Stimulated activated CD4-positive, alpha-beta T cell treated with anti-CD3 and anti-CD28 coated beads, Interleukin-15, amount 100 ng/mL, for 24 hours (primary cell): ENCODE measurements at regions not wholly inside any gene's neighbourhood (a gene's known extent, or its start where the extent isn't known, plus 50 kb on each side); places are given as distances from the start of the nearest gene placed in this dataset.
"Not testable (repeated sequence)": the region's sequence is repeated elsewhere in the genome, so short reads cannot be mapped to it uniquely, and the experiment has no call there.

ENCODE experiments used
- DNase-seq: peaks from one replicate; pipeline ENCODE4 v3.0.0-alpha.2; 2020

- no peak for DNase-seq
Measured at GRCh38 chr18:75981102-75981501, 513.9 kb downstream of the ZNF516 start.

DNA sequence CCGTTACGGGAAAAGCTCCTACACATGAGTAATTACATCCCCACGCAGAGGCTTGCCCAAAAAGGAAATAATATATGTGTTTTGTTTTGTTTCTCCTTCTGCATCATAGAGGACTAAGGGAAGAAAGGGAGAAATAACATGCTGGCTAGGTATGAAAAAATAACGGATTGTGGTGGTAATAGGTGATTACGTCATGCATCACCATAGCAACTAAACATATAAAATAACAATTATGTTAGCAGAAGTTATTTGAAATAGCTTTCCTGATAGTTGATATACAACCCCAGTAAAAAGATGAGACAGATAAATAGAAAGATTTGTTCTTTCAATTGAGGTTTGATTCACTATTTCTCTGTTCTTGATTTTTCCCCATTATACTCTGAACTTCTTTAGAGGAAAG, 518.0 kb downstream of the ZNF516 start:
- DNase-seq, result no peak

DNA sequence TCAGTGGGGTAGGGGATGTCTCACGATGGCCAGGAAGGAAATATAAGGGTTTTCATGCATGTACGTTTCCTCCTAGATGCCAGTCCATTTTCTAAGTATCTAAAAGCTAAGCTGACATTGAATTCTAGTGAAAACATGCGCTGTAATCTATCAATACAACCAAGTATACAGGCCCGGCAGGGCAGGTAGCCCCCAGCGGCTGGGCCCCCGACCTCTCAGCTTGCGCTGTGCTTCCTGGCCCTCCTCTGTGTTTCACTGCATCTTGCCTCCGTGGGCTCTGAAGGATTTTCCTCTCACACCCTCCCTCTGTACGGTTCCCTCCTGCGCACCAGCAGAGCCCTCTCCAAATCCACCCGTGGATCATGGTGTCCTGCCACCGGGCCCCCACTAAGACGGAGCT, 524.8 kb downstream of the ZNF516 start:
- no peak for DNase-seq

DNA sequence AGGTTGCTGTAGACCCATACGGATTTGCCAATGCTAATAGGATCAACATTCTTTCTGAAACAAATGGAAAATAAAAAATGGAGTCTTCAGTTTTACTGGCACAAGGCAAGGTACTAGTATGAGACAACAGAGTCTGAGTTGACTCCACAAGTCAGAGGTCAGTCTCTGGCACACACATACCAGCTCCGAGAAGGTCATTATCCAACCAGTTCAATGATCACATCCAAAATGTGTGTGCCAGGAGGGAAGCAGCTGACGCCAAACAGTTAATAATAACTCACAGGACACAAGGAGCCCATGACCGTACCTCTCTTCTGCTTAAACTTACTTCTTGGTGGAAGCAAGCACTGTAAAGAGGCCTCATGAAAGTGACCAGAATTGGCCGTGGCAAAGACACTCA, 528.6 kb downstream of the ZNF516 start:
- DNase-seq, result no peak

GRCh38 chr18:75962036-75962572, 532.9 kb downstream of the ZNF516 start:
- DNase-seq, result no peak

DNA sequence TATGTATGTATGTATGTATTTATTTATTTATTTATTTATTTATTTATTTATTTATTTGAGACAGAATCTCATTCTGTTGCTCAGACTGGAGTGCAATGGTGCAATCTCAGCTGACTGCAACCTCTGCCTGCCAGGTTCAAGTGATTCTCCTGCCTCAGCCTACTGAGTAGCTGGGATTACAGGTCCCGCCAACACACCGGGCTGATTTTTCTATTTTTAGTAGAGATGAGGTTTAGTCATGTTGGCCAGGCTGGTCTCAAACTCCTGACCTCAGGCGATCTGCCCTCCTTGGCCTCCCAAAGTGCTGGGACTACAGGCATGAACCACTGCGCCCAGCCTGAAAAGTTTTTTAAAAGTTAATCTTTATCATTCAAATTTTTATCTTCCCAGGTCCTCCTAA, 532.9 kb upstream of the SMIM21 start:
- DNase-seq, result not testable (repeated sequence)

DNA sequence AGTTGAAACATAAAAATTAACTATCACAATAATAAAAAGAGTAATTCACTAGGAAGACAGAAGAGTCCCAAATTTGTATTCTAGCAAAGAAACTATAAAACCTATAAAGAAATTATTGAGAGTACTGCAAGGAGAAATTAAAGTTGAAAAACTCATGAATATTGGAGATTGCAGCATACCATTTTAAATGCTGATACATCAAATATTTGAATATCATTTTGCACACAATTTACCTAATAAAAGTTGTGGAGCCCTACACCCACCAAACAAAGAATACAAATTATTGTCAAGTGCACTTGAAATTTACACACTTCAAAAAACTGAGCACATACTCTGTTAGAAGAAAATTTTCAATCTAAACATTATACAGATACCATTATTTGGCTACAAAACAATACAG, 531.6 kb upstream of the SMIM21 start:
- DNase-seq, result no peak

DNA sequence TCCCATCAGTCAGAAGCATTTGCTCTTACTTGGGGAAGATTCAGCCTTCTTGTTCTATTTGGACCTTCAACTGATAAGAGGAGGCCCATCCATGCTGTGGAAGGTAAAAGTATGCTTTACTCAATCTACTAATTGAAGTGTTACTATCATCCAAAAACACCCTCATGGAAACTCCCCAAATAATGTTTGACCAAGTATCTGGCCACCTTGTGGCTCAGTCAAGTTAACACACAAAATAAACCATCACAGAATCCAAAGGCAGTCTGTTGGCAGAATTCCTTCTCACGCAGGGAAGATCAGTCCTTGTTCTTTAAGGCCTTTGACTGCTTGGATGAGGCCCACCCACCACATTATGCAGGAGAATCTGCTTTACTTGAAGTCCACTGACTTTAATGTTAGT, 531.2 kb upstream of the SMIM21 start:
- DNase-seq, result no peak

GRCh38 chr18:75945265-75945933, 517.9 kb upstream of the SMIM21 start:
- DNase-seq, result no peak

DNA sequence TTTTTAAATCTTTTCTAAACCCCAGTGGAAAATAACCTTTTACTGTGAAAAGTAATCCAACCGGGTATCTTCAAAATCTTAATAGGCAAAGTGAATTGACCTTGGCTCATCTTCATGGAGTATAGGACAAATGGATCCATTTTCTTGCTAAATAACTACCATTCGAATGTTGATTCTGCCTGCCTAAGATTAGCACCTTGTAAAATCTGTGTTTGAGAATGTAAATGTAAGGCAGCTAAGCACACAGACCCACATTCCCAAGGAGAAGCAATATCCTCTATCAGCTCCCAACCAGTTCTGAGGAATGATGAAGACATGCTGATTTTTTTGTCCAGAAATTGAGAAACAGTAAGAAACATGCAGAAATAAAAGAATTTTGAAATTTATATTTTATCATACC, 509.8 kb upstream of the SMIM21 start:
- DNase-seq, result no peak

DNA sequence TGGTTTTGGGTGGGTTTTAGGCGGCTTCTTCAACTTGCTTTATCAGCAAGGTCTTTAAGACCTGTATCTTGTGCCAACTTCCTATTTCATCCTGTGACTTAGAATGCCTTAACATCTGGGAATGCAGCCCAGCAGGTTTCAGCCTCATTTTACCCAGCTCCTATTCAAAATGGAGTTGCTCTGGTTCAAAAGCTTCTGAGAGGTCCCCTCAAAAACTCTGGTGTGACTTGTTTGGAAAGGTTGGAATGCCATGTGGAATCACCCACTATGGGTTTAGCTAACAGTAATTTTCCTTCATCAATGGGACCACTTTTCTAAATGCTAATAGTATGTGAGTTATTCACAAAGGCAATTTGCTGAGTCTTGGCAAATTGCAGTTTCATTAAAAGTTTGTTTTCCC, 509.4 kb upstream of the SMIM21 start:
- no peak for DNase-seq

DNA sequence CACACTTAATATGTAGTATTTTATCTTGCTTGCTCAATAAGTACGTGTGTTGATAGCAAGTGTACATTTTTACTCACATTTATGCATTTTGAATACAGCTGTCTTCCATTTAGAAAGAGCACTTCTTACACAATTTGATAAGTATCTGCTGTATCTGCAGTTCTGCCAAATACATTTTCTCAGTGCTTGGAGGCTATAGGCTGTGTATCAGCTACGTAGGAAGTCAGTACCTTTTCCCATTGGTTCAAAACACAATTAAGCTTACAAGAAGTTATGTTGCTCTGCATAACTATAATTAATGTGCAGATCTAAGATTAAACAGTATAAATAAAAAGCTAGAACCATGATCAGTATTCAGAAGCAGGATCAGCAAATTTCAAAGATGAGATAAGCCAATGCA, 503.6 kb upstream of the SMIM21 start:
- DNase-seq, result no peak

GRCh38 chr18:75928706-75929105, 501.2 kb upstream of the SMIM21 start:
- DNase-seq, result no peak

DNA sequence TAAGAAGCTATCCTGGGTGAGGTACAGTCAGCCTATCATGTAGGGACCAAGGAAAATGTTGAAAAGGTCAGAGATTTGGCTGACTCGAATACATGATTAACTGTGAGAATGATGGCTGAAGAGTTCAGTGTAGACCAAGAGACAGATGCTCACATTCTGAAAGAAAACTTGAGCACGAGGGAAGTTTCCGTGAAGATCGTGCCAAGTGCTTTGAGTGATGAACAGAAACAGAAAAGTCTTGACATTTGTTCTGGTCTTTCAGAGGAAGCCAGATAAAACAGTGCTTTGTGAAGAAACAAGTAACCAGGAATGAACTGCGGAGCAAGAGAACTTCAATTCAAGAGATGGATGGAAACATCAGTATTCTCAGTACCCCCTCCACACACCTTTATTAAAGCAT, 500.3 kb upstream of the SMIM21 start:
- DNase-seq, result no peak

DNA sequence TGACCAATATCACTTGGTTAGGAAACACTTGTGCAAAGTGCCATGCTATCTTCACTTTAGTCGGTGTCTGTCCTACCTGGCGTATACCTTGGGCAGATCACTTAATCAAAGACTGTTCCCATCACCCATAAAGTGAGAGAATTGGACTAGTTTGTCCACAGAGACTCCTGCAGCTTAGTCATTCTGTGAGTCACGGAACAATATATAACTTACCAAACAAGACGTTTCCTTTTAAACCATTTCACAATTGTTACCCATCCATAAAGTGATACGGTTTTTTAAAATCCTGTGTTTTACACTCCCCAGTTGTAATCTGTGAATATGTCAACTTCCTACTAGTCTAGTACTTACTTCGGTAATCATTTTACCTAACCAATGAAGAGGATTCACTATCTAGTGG, 499.3 kb upstream of the SMIM21 start:
- no peak for DNase-seq

DNA sequence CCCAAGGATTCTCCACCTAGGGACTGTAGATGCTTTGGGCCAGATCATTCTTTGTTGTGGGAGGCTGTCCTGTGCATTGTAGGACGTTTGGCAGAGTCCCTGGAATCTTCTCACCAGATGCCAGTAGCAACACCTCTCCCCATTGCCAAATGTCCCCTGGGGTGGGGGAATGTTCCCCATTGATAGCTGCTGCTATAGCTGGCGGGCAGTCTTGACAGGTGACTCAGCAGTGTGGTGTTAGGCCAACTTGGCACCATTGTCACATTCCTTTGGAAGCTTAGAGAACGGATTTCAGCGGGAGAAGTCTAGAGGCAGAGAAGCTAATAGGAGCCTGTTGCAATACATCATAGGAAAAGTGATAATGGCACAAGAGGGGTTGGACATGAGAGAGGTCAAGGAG, 495.7 kb upstream of the SMIM21 start:
- DNase-seq, result no peak

DNA sequence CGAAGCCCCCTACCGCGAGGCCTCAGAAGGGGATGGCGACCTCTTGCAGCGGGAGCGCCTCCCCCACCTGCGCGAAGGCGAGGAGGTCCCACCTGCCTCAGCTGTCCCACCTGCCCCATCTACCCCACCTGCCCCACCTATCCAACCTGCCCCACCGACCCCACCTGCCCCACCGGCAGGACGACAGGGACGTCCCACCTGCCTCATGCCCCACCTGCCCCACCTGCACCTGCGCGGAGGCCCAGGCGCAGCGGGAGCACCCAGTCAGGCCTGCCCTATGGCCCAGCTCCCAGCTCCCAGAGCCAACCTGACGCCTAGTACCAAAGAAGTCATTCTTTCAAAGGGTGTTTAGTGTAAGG, 489.1 kb upstream of the SMIM21 start:
- no peak for DNase-seq

- peak; percentile 11 for DNase-seq
Measured at GRCh38 chr18:75915941-75916623, 488.6 kb upstream of the SMIM21 start.

DNA sequence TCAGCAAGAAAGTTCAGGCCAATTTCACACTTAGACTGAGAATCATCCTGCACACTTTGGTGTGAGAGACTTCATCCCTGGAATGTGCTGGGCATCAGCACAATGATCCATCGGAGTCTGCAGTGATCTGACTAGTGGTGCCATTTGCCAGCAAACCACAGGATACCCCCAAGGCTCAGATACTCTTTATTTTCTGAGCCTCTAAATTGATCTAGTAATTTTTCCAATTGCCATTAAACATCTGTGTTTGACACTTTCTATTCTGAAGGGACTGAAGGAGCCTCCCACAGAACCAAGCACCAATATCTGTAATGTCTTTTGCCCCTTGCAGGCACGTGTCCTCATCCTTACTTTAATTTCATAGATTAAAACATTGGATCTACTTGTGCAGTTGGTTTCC, 485.3 kb upstream of the SMIM21 start:
- DNase-seq, result no peak

- DNase-seq, result no peak
Measured at GRCh38 chr18:75904416-75904815, 476.9 kb upstream of the SMIM21 start.

DNA sequence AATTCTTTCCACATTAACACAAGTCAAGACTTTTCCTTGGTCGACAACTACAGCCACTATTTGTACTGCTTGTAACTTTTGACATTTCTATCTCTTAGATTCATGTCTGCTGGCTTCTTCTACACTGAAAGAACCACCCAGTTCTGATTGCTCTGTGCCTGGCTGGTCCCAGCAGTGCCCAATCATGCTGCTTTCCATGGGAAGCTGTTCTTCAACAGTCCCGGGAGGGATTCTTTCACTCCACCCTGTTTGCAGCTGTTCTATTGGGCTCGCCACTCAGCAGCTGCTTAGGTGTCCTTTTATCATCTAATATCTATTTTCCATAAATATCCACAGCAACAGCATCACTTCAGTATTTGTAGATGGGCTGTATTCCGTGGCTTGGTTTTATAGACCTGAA, 471.1 kb upstream of the SMIM21 start:
- no peak for DNase-seq

DNA sequence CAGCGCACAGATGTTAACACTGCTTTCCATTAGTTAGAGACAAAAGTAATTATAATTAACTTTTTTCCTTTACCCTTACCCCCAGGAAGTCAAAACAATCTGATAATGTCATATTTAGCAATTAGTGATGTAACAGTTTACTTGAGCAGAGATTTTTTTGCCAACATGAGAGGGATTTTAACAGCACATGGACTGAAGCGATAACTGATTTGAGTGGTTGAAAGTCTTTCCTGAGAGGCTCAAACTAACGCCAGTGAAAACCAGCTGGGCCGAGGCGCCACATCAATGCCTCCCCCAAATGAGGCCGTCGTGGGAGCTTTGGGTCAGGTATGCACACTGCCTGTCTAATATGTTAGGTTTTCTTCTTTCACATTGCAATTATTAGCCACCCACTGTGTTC, 469.9 kb upstream of the SMIM21 start:
- DNase-seq, result no peak

- no peak for DNase-seq
Measured at GRCh38 chr18:75896865-75897264, 469.4 kb upstream of the SMIM21 start.

DNA sequence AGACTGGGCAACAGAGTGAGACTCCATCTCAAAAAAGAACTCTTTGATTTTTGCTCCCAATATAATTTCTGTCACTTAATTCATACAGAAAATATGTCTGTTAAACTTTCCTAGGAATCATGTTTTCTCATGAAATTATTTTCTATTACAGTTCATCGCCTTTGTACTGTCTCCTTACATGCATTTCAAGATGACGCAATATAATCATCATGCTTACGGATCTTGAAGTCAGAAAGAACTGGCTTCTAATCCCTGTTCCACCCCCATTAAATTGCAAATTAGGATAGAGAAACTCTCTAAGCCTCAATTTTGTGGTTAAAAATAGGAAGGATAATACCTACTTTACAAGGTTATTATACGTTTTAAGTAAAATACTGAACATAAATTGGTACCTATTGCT, 467.6 kb upstream of the SMIM21 start:
- DNase-seq, result no peak

DNA sequence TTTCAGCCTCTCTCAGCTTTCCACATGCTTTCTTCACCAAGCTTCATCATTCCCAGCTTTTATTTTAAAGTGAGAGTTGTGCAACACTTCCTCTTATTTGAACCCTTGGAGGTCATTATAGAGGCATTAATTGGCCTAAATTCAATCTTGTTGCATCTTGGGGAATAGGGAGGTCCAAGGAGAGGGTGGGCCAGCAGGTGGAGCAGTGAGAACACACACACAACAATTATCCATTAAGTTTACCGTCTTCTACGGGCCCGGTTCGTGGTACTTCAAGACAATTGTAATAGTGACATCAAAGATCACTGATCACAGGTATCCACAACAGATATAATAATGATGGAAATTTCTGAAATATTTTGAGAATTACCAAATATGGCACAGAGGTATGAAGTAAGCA, 457.2 kb upstream of the SMIM21 start:
- DNase-seq, result no peak
